Mesenchymal stem cell (in vitro differentiated cells and primary cell): ENCODE measurements at regions not wholly inside any gene's neighbourhood (a gene's known extent, or its start where the extent isn't known, plus 50 kb on each side); places are given as distances from the start of the nearest gene placed in this dataset.

Experiments
- DNase-seq: peaks from one replicate; pipeline ENCODE4 v3.0.0-alpha.2; 2013
- H2AFZ ChIP-seq: one replicate; pipeline ENCODE4 v1.6.1; 2013; ENCODE audit warnings: low read depth, mild to moderate bottlenecking, control low read depth, inconsistent platforms, low read length, moderate library complexity
- H2AK5ac ChIP-seq: 2 replicates; pipeline ENCODE4 v1.6.1; 2013; ENCODE audit warnings: low read length, moderate library complexity, mild to moderate bottlenecking, inconsistent platforms; ENCODE audit not compliant: severe bottlenecking
- H2BK120ac ChIP-seq: one replicate; pipeline ENCODE4 v1.6.1; 2013; ENCODE audit warnings: low read depth, mild to moderate bottlenecking, inconsistent platforms, low read length, moderate library complexity
- H2BK12ac ChIP-seq, 2 experiments: one replicate each; pipeline ENCODE4 v1.6.1; 2013; ENCODE audit warnings: inconsistent platforms in 2 of 2, low read length in 2 of 2, mild to moderate bottlenecking in 2 of 2, moderate library complexity in 2 of 2, control low read depth in 1 of 2
- H2BK15ac ChIP-seq: one replicate; pipeline ENCODE4 v1.6.1; 2013; ENCODE audit warnings: mild to moderate bottlenecking, low read depth, inconsistent platforms; ENCODE audit not compliant: poor library complexity, severe bottlenecking
- H2BK5ac ChIP-seq: 2 replicates; pipeline ENCODE4 v1.6.1; 2013; ENCODE audit warnings: low read depth, mild to moderate bottlenecking, low read length, control low read depth, inconsistent platforms; ENCODE audit not compliant: poor library complexity, severe bottlenecking
- H3K14ac ChIP-seq, 2 experiments: one replicate each; pipeline ENCODE4 v1.6.1; 2013; ENCODE audit warnings: inconsistent platforms in 2 of 2, low read length in 2 of 2, control low read depth in 1 of 2, mild to moderate bottlenecking in 1 of 2, moderate library complexity in 1 of 2
- H3K18ac ChIP-seq, 2 experiments: one replicate each; pipeline ENCODE4 v1.6.1; 2013; ENCODE audit warnings: inconsistent platforms in 2 of 2, low read length in 2 of 2, control low read depth in 1 of 2, low read depth in 1 of 2, mild to moderate bottlenecking in 1 of 2
- H3K23ac ChIP-seq, 2 experiments: one replicate each; pipeline ENCODE4 v1.6.1; 2013; ENCODE audit warnings: inconsistent platforms in 2 of 2, low read length in 2 of 2, mild to moderate bottlenecking in 2 of 2, moderate library complexity in 2 of 2, control low read depth in 1 of 2
- H3K27ac ChIP-seq: 2 replicates; pipeline ENCODE4 v1.5.1; 2013; ENCODE audit warnings: mild to moderate bottlenecking, moderate library complexity, low read length, control low read depth, inconsistent platforms; ENCODE audit not compliant: poor library complexity, severe bottlenecking
- H3K27me3 ChIP-seq, 2 experiments: 2 replicates each; pipeline versions ENCODE4 v1.6.1 to v1.7.0; 2013; ENCODE audit warnings: low read length in 2 of 2, mild to moderate bottlenecking in 2 of 2, moderate library complexity in 2 of 2, control low read depth in 1 of 2, inconsistent platforms in 1 of 2; ENCODE audit not compliant: control insufficient read depth in 1 of 2, insufficient read depth in 1 of 2
- H3K36me3 ChIP-seq, 2 experiments: 2 replicates each; pipeline versions ENCODE4 v1.6.1 to v1.7.0; 2013; ENCODE audit warnings: low read length in 2 of 2, control low read depth in 1 of 2, inconsistent platforms in 1 of 2, low read depth in 1 of 2, mild to moderate bottlenecking in 1 of 2; ENCODE audit not compliant: insufficient read depth in 2 of 2, control insufficient read depth in 1 of 2
- H3K4ac ChIP-seq, 2 experiments: one replicate each; pipeline ENCODE4 v1.6.1; 2013; ENCODE audit warnings: inconsistent platforms in 2 of 2, low read length in 2 of 2, mild to moderate bottlenecking in 2 of 2, moderate library complexity in 2 of 2, control low read depth in 1 of 2, low read depth in 1 of 2
- H3K4me1 ChIP-seq: 2 replicates; pipeline ENCODE4 v1.6.1; 2013; ENCODE audit warnings: low read depth, low read length, control low read depth; ENCODE audit not compliant: control insufficient read depth, insufficient read depth
- H3K4me2 ChIP-seq: 2 replicates; pipeline ENCODE4 v1.6.1; 2013; ENCODE audit warnings: low read length, mild to moderate bottlenecking, inconsistent platforms; ENCODE audit not compliant: poor library complexity, severe bottlenecking
- H3K4me3 ChIP-seq, 2 experiments: 2 replicates each; pipeline versions ENCODE4 v1.5.1 to v1.7.0; 2013; ENCODE audit warnings: low read length in 2 of 2, mild to moderate bottlenecking in 2 of 2, control low read depth in 1 of 2, low read depth in 1 of 2; ENCODE audit not compliant: insufficient read depth in 1 of 2
- H3K79me1 ChIP-seq: replicated peaks from 2 replicates; pipeline ENCODE4 v1.6.1; 2013; ENCODE audit warnings: mild to moderate bottlenecking, control low read depth, low read length, inconsistent platforms; ENCODE audit not compliant: poor library complexity, severe bottlenecking
- H3K9ac ChIP-seq: 2 replicates; pipeline ENCODE4 v1.7.0; 2013; ENCODE audit warnings: mild to moderate bottlenecking, low read length, moderate library complexity
- H3K9me3 ChIP-seq: 2 replicates; pipeline ENCODE4 v1.7.0; 2013; ENCODE audit warnings: mild to moderate bottlenecking, low read length; ENCODE audit not compliant: control insufficient read depth
- H4K8ac ChIP-seq: one replicate; pipeline ENCODE4 v1.6.1; 2013; ENCODE audit warnings: inconsistent platforms, mild to moderate bottlenecking, low read length, moderate library complexity
- H4K91ac ChIP-seq: one replicate; pipeline ENCODE4 v1.6.1; 2013; ENCODE audit warnings: mild to moderate bottlenecking, low read length, inconsistent platforms
- WGBS: methylation state at CpG from one replicate; pipeline ENCODE4 v1.1.7; 2013; ENCODE audit warnings: mixed read lengths; 5-methylcytosine and 5-hydroxymethylcytosine counted together

DNA sequence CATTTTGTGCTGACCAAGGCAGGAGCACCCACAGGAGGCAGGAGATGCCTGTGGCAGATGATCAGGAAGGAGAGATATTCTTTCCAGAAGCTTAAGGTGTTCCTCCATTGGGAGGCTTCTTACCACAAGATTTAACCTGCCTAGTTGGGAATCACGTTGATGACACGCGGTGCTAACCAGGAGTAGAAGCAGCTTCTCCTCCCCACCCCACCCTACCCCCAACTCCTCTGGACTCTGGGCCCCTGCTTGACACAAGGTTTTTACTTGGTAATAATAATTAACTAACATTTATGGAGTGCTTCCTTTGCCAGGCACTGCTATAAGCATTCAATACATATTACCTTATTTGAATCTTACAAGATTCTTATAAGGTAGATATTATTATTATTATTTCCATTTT is 62.5 kb upstream of the PAPOLG start:
- no peak overlapping the region for H4K8ac ChIP-seq
- H3K36me3 ChIP-seq = no peaks in the 10 kb centered on the region
- H2AK5ac ChIP-seq = no peak overlapping the region
- no peak overlapping the region for H3K27ac ChIP-seq
- H3K14ac ChIP-seq = no peak overlapping the region
- H3K4me2 ChIP-seq = no peak overlapping the region
- no peak overlapping the region for H3K23ac ChIP-seq
- H3K4ac ChIP-seq = no peak overlapping the region
- H2BK15ac ChIP-seq = no peak overlapping the region
- no peak overlapping the region for H4K91ac ChIP-seq
- no peak overlapping the region for H2AFZ ChIP-seq
- H3K27me3 ChIP-seq = peaks cover 0 to 4% of the 10 kb centered on the region in 2 experiments
- H3K79me1 ChIP-seq = no peaks in the 10 kb centered on the region
- no peak for DNase-seq
- no peak overlapping the region for H3K4me3 ChIP-seq
- no peaks in the 10 kb centered on the region for H3K9me3 ChIP-seq
- WGBS = no CpG with 5 or more reads among the region's 3 CpGs
- no peak overlapping the region for H2BK12ac ChIP-seq
- H3K9ac ChIP-seq = no peak overlapping the region
- H3K18ac ChIP-seq = no peak overlapping the region
- no peaks in the 10 kb centered on the region for H3K4me1 ChIP-seq
- no peak overlapping the region for H2BK5ac ChIP-seq
- no peak overlapping the region for H2BK120ac ChIP-seq

DNA sequence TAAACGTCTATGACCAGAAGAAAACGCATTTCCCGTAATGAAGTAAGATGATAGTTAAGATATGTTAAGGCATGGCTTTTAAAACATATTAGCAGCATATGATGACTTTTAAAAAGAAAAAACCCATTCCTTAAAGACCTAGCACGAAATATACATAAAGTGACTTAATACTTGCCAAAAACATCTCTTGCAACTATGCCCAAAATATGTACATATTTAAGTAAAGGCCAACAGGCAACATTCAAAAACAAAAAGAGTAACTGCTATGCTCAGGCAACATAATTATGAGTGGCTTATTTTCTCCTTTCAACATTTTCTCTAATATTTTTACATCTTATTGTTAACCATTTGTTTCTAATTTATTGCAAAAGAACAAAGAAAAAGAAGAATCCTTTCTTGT is 60.3 kb upstream of the PAPOLG start:
- H2BK12ac ChIP-seq = no peak overlapping the region
- no peak overlapping the region for H3K18ac ChIP-seq
- no peaks in the 10 kb centered on the region for H3K27me3 ChIP-seq
- H2BK5ac ChIP-seq = no peak overlapping the region
- no peak overlapping the region for H2AK5ac ChIP-seq
- H3K4me1 ChIP-seq = no peaks in the 10 kb centered on the region
- H3K79me1 ChIP-seq = no peaks in the 10 kb centered on the region
- no peak overlapping the region for H3K9ac ChIP-seq
- no peak overlapping the region for H3K4me2 ChIP-seq
- H2BK15ac ChIP-seq = no peak overlapping the region
- 76% methylated on average over 4 of the region's 4 CpGs for WGBS
- H3K36me3 ChIP-seq = no peaks in the 10 kb centered on the region
- H2AFZ ChIP-seq = no peak overlapping the region
- no peak overlapping the region for H4K8ac ChIP-seq
- no peak for DNase-seq
- no peak overlapping the region for H3K23ac ChIP-seq
- H3K27ac ChIP-seq = no peak overlapping the region
- no peaks in the 10 kb centered on the region for H3K9me3 ChIP-seq
- H3K14ac ChIP-seq = no peak overlapping the region
- H3K4ac ChIP-seq = no peak overlapping the region
- H3K4me3 ChIP-seq = no peak overlapping the region
- no peak overlapping the region for H2BK120ac ChIP-seq
- no peak overlapping the region for H4K91ac ChIP-seq

GRCh38 chr2:60699617-60700016 is 56.5 kb upstream of the PAPOLG start:
- 93% methylated on average over 3 of the region's 4 CpGs for WGBS

GRCh38 chr2:60706021-60706420 is 50.0 kb upstream of the PAPOLG start:
- WGBS = 94% methylated on average over 2 of the region's 4 CpGs
- no peak overlapping the region for H2BK5ac ChIP-seq
- no peak overlapping the region for H2BK120ac ChIP-seq
- no peak overlapping the region for H2AK5ac ChIP-seq
- no peak overlapping the region for H4K8ac ChIP-seq
- no peak overlapping the region for H2BK15ac ChIP-seq
- no peak overlapping the region for H4K91ac ChIP-seq
- H3K9me3 ChIP-seq = no peaks in the 10 kb centered on the region
- no peak overlapping the region for H3K9ac ChIP-seq
- H3K4me3 ChIP-seq = no peak overlapping the region
- H3K4me2 ChIP-seq = no peak overlapping the region
- no peak overlapping the region for H3K27ac ChIP-seq
- no peak overlapping the region for H3K14ac ChIP-seq
- no peaks in the 10 kb centered on the region for H3K36me3 ChIP-seq
- no peak overlapping the region for H2AFZ ChIP-seq
- peaks cover 0 to 3% of the 10 kb centered on the region in 2 experiments for H3K27me3 ChIP-seq
- H3K4me1 ChIP-seq = no peaks in the 10 kb centered on the region
- no peak overlapping the region for H3K23ac ChIP-seq
- no peak overlapping the region for H3K4ac ChIP-seq
- no peak overlapping the region for H2BK12ac ChIP-seq
- DNase-seq = no peak
- H3K18ac ChIP-seq = no peak overlapping the region
- H3K79me1 ChIP-seq = no peaks in the 10 kb centered on the region

More at GRCh38 chr2:60699617-60700016, 56.5 kb upstream of the PAPOLG start:
- H3K4me1 ChIP-seq = no peaks in the 10 kb centered on the region
- no peak overlapping the region for H2AK5ac ChIP-seq
- H3K4me3 ChIP-seq = no peak overlapping the region
- no peak overlapping the region for H3K14ac ChIP-seq
- H4K91ac ChIP-seq = no peak overlapping the region
- H3K4me2 ChIP-seq = no peak overlapping the region
- no peaks in the 10 kb centered on the region for H3K9me3 ChIP-seq
- peaks cover 0 to under 1% of the 10 kb centered on the region in 2 experiments for H3K27me3 ChIP-seq
- DNase-seq = no peak
- no peak overlapping the region for H2BK5ac ChIP-seq
- no peak overlapping the region for H2BK15ac ChIP-seq
- no peak overlapping the region for H3K4ac ChIP-seq
- H3K79me1 ChIP-seq = no peaks in the 10 kb centered on the region
- no peaks in the 10 kb centered on the region for H3K36me3 ChIP-seq
- H3K18ac ChIP-seq = no peak overlapping the region
- H3K23ac ChIP-seq = no peak overlapping the region
- no peak overlapping the region for H4K8ac ChIP-seq
- H2AFZ ChIP-seq = no peak overlapping the region
- no peak overlapping the region for H2BK12ac ChIP-seq
- no peak overlapping the region for H3K9ac ChIP-seq
- H3K27ac ChIP-seq = no peak overlapping the region
- H2BK120ac ChIP-seq = no peak overlapping the region
